Upper lobe of left lung (tissue), 4 donors: ENCODE measurements at regions not wholly inside any gene's neighbourhood (a gene's known extent, or its start where the extent isn't known, plus 50 kb on each side); places are given as distances from the start of the nearest gene placed in this dataset.

Experiments used
- POLR2A ChIP-seq, 4 donors: fragments of 450-650 bp; IDR thresholded peaks; one replicate each; pipeline ENCODE4 v1.5.1; 2016 to 2017; ENCODE audit warnings: antibody characterized with exemption in 4 of 4, mild to moderate bottlenecking in 2 of 4
- POLR2AphosphoS5 ChIP-seq, 2 donors: sonication (generic); formaldehyde crosslinking; IDR thresholded peaks; one replicate each; pipeline ENCODE4 v1.5.1; 2017; ENCODE audit warnings: antibody characterized with exemption in 2 of 2
- TF ChIP-seq, protein P1 (sequence below), 6 experiments: fragments of 450-650 bp in 4 of 6; fragments of 200-600 bp in 2 of 6; sonication (generic) in 2 of 6; IDR thresholded peaks; one replicate each; pipeline ENCODE4 v1.5.1; 2016 to 2019; ENCODE audit warnings: antibody characterized with exemption in 6 of 6

DNA sequence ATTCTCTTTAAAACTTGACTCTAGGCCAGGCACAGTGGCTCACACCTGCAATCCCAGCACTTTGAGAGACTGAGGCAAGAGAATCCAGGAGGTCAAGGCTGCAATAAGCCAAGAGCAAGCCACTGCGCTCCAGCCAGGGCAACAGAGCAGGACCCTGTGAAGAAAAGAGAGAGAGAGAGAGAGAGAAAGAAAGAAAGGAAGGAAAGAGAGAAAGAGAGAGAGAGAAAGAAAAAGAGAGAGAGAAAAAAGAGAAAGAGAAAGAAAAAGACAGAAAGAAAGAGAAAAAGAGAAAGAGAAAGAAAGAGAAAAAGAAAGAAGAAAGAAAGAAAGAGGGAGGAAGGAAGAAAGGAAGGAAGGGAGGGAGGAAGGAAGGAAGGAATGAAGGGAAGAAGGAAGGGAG is 76.7 kb downstream of the RIN2 start:
- TF ChIP-seq, protein P1, sequence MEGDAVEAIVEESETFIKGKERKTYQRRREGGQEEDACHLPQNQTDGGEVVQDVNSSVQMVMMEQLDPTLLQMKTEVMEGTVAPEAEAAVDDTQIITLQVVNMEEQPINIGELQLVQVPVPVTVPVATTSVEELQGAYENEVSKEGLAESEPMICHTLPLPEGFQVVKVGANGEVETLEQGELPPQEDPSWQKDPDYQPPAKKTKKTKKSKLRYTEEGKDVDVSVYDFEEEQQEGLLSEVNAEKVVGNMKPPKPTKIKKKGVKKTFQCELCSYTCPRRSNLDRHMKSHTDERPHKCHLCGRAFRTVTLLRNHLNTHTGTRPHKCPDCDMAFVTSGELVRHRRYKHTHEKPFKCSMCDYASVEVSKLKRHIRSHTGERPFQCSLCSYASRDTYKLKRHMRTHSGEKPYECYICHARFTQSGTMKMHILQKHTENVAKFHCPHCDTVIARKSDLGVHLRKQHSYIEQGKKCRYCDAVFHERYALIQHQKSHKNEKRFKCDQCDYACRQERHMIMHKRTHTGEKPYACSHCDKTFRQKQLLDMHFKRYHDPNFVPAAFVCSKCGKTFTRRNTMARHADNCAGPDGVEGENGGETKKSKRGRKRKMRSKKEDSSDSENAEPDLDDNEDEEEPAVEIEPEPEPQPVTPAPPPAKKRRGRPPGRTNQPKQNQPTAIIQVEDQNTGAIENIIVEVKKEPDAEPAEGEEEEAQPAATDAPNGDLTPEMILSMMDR (IDR thresholded peaks at IDR 0.05), result no peak
- no peak for TF ChIP-seq POLR2A (IDR thresholded peaks at IDR 0.05)
- no peak for TF ChIP-seq POLR2AphosphoS5 (IDR thresholded peaks at IDR 0.05)
